Muscle layer of colon (tissue), 2 donors: ENCODE measurements at regions not wholly inside any gene's neighbourhood (a gene's known extent, or its start where the extent isn't known, plus 50 kb on each side); places are given as distances from the start of the nearest gene placed in this dataset.

ENCODE experiments used
- H3K27ac ChIP-seq: one replicate; pipeline ENCODE4 v1.7.0; 2013; ENCODE audit warnings: low read depth, mild to moderate bottlenecking, low read length, moderate library complexity
- H3K27me3 ChIP-seq, 2 donors: one replicate each; pipeline ENCODE4 v1.7.0; 2013; ENCODE audit warnings: low read length in 2 of 2, mild to moderate bottlenecking in 2 of 2; ENCODE audit not compliant: insufficient read depth in 2 of 2, control insufficient read depth in 1 of 2
- H3K36me3 ChIP-seq: one replicate; pipeline ENCODE4 v1.7.0; 2013; ENCODE audit warnings: mild to moderate bottlenecking, low read length; ENCODE audit not compliant: insufficient read depth
- H3K4me1 ChIP-seq: one replicate; pipeline ENCODE4 v1.7.0; 2013; ENCODE audit warnings: mild to moderate bottlenecking, low read length; ENCODE audit not compliant: insufficient read depth
- H3K4me3 ChIP-seq, 2 donors: one replicate each; pipeline ENCODE4 v1.7.0; 2013; ENCODE audit warnings: low read length in 2 of 2, low read depth in 1 of 2, mild to moderate bottlenecking in 1 of 2, moderate library complexity in 1 of 2
- H3K9ac ChIP-seq: one replicate; pipeline ENCODE4 v1.7.0; 2013; ENCODE audit warnings: low read length
- H3K9me3 ChIP-seq: one replicate; pipeline ENCODE4 v1.7.0; 2013; ENCODE audit warnings: mild to moderate bottlenecking, low read length
- donor health status: abdominal sarcoma.
- donor health status: Adenocarcinoma of cecum.

GRCh38 chr3:116849261-116849688, 139.7 kb downstream of the TUSC7 start:
- Histone ChIP-seq H3K9me3 (no peaks in the 10 kb centered on the region), H3K36me3 (no peaks in the 10 kb centered on the region), H3K27me3 (no peaks in the 10 kb centered on the region), H3K27ac (no peak overlapping the region), H3K4me1 (no peaks in the 10 kb centered on the region), H3K9ac (no peak overlapping the region), H3K4me3 (no peak overlapping the region)

- Histone ChIP-seq H3K4me1 (no peaks in the 10 kb centered on the region), H3K36me3 (no peaks in the 10 kb centered on the region), H3K4me3 (no peak overlapping the region), H3K9me3 (no peaks in the 10 kb centered on the region), H3K27me3 (no peaks in the 10 kb centered on the region), H3K27ac (no peak overlapping the region), H3K9ac (no peak overlapping the region)
Measured at GRCh38 chr3:116852803-116853202, 143.2 kb downstream of the TUSC7 start.

- H3K4me3 ChIP-seq: peak overlapping the region in 1 of 2 donors; percentile 68
- H3K4me1 ChIP-seq: peaks cover 8% of the 10 kb centered on the region
- H3K9ac ChIP-seq: no peak overlapping the region
- H3K27me3 ChIP-seq: no peaks in the 10 kb centered on the region
- no peak overlapping the region for H3K27ac ChIP-seq
- no peaks in the 10 kb centered on the region for H3K36me3 ChIP-seq
- no peaks in the 10 kb centered on the region for H3K9me3 ChIP-seq
Measured at GRCh38 chr3:116863270-116863770, 153.7 kb downstream of the TUSC7 start.

- no peak overlapping the region for H3K9ac ChIP-seq
- H3K9me3 ChIP-seq: no peaks in the 10 kb centered on the region
- peak overlapping the region; percentile 14 to 68 for H3K4me3 ChIP-seq
- H3K27ac ChIP-seq: no peak overlapping the region
- H3K36me3 ChIP-seq: no peaks in the 10 kb centered on the region
- no peaks in the 10 kb centered on the region for H3K27me3 ChIP-seq
- H3K4me1 ChIP-seq: peaks cover 8% of the 10 kb centered on the region
Measured at GRCh38 chr3:116863822-116864589, 154.4 kb downstream of the TUSC7 start.

- H3K27me3 ChIP-seq: no peaks in the 10 kb centered on the region
- no peak overlapping the region for H3K9ac ChIP-seq
- H3K9me3 ChIP-seq: no peaks in the 10 kb centered on the region
- no peaks in the 10 kb centered on the region for H3K36me3 ChIP-seq
- peaks cover 8% of the 10 kb centered on the region for H3K4me1 ChIP-seq
- H3K27ac ChIP-seq: no peak overlapping the region
- H3K4me3 ChIP-seq: peak overlapping the region; percentile 14 to 68
Measured at GRCh38 chr3:116864590-116864927, 155.0 kb downstream of the TUSC7 start.

- Histone ChIP-seq H3K27ac (no peak overlapping the region), H3K9ac (no peak overlapping the region), H3K4me3 (no peak overlapping the region), H3K36me3 (no peaks in the 10 kb centered on the region), H3K9me3 (no peaks in the 10 kb centered on the region), H3K27me3 (no peaks in the 10 kb centered on the region), H3K4me1 (no peaks in the 10 kb centered on the region)
Measured at GRCh38 chr3:116870379-116870778, 160.8 kb downstream of the TUSC7 start.

GRCh38 chr3:116871905-116872304, 162.3 kb downstream of the TUSC7 start:
- Histone ChIP-seq H3K4me1 (no peaks in the 10 kb centered on the region), H3K27me3 (no peaks in the 10 kb centered on the region), H3K9me3 (no peaks in the 10 kb centered on the region), H3K4me3 (no peak overlapping the region), H3K9ac (no peak overlapping the region), H3K36me3 (no peaks in the 10 kb centered on the region), H3K27ac (no peak overlapping the region)

- Histone ChIP-seq H3K36me3 (no peaks in the 10 kb centered on the region), H3K4me3 (no peak overlapping the region), H3K4me1 (no peaks in the 10 kb centered on the region), H3K9me3 (no peaks in the 10 kb centered on the region), H3K27me3 (no peaks in the 10 kb centered on the region), H3K9ac (no peak overlapping the region), H3K27ac (no peak overlapping the region)
Measured at GRCh38 chr3:116872688-116873087, 163.1 kb downstream of the TUSC7 start.

- Histone ChIP-seq H3K36me3 (no peaks in the 10 kb centered on the region), H3K4me1 (no peaks in the 10 kb centered on the region), H3K9ac (no peak overlapping the region), H3K27me3 (no peaks in the 10 kb centered on the region), H3K27ac (no peak overlapping the region), H3K4me3 (no peak overlapping the region), H3K9me3 (no peaks in the 10 kb centered on the region)
Measured at GRCh38 chr3:116873142-116873541, 163.6 kb downstream of the TUSC7 start.

- Histone ChIP-seq H3K36me3 (no peaks in the 10 kb centered on the region), H3K9ac (no peak overlapping the region), H3K27ac (no peak overlapping the region), H3K27me3 (no peaks in the 10 kb centered on the region), H3K4me3 (no peak overlapping the region), H3K4me1 (no peaks in the 10 kb centered on the region), H3K9me3 (no peaks in the 10 kb centered on the region)
Measured at GRCh38 chr3:116877968-116878367, 168.4 kb downstream of the TUSC7 start.

- no peaks in the 10 kb centered on the region for H3K27me3 ChIP-seq
- H3K9ac ChIP-seq: no peak overlapping the region
- H3K9me3 ChIP-seq: no peaks in the 10 kb centered on the region
- no peaks in the 10 kb centered on the region for H3K36me3 ChIP-seq
- no peak overlapping the region for H3K27ac ChIP-seq
- no peak overlapping the region for H3K4me3 ChIP-seq
- no peaks in the 10 kb centered on the region for H3K4me1 ChIP-seq
Measured at GRCh38 chr3:116886202-116886893, 176.8 kb downstream of the TUSC7 start.
